Astrocyte of the hippocampus (primary cell): ENCODE measurements at regions not wholly inside any gene's neighbourhood (a gene's known extent, or its start where the extent isn't known, plus 50 kb on each side); places are given as distances from the start of the nearest gene placed in this dataset.

Experiments used
- DNase-seq: peaks from one replicate; pipeline ENCODE4 v3.0.0; 2011; ENCODE audit warnings: low read depth, low spot score

DNA sequence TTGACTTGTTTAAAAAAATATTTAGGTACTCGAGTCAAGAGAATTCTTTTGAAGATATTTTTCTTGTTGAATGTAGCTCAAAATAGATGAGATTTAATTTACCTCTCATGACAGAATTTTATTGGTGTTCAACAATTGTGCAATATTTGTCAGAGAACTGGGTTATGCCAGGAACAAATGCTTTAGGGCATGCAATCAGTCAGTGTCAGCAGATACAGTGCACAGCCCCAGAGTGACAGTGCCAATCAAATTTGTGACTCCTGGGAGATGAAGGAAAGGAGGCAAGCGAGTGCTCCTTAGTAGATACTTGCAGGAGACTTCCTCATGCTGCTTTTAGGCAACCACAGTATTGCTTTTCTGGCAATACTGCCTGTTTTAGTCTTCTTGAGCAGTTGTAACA, 81.2 kb upstream of the DSEL start:
- no peak for DNase-seq

DNA sequence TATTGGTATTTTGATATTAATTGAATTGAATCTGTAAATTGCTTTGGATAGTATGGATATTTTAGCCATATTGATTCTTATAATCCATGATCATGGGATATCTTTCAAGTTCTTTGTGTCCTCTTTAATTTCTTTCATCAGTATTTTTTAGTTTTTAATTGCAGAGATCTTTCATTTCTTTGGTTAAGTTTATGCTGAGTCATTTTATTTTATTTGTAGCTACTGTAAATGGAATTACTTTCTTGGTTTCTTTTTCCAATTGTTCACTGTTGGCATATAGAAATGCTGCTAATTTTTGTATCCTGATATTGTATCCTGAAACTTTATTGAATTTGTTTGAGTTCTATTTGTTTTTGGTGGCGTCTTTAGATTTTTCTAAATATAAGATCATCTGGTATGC, 79.5 kb upstream of the DSEL start:
- no peak for DNase-seq

DNA sequence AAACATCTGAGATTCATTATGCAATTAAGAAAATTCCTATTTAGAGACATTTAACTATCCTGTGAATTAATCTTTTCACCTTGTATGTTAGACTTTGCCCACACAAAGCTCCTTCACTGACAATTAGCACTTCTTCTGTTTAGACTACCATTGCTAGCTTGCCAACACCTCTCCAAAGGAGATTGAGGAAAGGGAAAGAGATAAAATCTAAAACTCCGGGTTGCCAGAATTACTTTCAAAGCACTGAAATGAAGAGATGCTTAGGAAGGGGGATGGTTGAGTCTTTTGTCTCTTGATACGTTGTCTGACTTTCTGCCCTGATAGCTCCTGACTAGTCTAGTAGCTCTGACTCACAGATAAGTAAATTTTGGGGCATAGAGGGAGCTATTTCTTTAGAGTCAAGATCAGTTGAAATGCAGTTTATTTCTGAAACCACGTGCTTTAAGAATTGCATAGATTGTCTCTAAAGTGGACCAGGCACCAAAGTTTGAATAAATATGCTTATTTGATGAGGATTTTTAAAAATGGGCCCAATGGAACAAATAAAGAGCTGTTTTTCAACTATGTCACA, 74.1 kb upstream of the DSEL start:
- no peak for DNase-seq

DNA sequence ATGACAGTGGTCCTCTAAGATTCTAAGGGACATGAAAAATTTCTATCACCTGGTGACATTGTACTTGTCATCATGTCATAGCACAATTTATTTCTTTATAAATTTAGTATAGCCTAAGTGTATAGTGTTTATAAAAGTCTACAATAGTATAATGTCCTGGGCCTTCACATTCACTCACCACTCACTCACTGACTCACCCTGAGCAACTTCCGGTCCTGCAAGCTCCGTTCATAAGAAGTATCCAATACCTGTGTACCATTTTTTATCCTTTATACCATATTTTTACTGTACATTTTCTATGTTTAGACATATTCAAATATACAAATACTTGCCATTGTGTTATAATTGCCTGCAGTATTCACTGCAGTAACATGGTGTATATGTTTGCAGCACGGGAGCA, 72.8 kb upstream of the DSEL start:
- DNase-seq, result no peak

DNA sequence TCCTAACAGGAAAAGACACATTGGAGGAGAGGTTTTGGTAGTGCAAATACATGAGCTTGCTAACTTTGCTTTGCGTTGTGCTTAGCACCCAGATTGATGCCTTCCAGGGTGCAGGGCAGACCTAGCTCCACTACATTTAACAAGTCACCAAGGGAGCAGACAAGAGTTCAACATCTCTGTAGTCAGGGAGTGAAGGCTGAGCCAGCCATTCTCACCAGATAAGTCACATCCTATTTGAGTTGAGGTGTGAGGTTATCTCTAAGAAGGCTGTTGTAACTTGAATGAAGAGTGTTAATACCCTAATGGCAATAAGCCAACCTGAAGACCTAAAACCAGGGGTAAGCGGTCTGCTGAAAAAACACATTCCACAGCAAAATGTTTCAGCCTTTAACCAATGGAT, 69.6 kb upstream of the DSEL start:
- no peak for DNase-seq

DNA sequence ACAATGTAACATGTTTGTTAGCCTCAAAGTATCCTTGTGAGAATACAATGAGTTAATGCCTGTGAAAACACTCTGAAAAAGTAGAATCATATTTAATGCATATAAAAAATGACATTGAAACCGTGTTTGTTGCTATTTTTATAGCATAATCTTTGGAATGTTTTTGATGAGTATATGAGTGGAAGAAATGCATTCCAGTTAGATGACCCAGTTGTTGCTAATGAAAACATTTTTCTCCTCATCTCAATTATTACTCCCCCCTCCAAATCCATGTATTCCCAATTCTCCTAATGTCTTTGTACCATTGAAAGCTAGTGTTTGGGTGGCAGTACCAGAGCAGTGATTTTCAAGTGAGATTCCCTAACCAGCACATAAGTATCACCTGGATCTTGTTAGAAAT, 67.1 kb upstream of the DSEL start:
- DNase-seq, result no peak

DNA sequence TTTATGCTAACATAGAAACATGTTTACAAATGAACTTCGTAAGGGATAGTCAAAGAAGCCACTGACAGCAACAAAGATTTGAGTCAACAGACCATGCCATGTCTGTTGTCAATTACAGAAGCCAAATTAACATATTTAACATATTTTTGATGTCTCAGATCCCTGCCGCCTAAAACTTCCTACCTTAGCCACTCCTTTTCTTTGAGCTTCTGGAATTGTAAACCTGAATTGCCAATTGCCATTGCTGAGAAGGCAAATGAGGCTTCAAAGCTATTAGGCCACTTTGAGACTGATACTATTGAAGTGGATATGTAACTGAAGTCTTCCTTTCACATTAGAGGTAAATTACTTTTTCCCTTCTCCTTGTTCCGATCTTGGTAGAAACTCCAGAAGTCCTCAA, 66.0 kb upstream of the DSEL start:
- DNase-seq, result no peak

DNA sequence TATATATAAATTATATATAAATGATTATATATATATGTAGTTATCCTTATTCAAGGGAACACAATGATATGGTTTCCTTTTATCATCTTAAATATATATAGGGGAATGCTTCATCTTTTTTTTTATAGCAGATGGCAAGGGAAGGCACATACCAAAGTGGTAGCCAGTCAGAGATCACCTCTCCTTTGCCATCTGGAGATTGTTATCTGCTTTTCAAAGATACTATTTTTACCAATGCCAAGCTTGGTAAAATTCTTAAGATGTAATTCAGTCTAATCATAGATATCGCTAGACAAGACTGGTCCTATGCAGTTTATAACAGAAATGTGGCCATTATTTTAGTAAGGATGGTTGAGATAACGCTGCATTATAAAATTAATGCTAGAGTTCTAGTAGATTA, 64.7 kb upstream of the DSEL start:
- DNase-seq, result no peak

DNA sequence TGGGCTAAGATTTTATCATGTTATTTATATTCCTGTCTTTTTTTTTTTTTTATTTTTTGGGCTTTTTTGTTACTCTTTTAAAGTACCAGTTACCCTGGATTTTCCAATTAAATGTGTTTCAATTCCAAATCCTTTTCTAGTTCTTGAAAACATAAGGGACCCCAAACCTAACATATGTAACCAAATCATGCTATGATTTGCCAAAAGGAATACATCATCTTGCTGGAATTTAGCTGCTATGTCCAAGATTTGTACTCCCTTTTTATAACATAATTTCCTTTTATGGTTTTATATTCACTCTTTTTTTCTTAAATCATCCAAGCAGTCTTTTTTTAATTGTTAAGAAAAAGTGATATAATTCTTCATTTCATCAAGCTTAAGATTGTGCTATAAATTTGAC, 60.9 kb upstream of the DSEL start:
- no peak for DNase-seq

DNA sequence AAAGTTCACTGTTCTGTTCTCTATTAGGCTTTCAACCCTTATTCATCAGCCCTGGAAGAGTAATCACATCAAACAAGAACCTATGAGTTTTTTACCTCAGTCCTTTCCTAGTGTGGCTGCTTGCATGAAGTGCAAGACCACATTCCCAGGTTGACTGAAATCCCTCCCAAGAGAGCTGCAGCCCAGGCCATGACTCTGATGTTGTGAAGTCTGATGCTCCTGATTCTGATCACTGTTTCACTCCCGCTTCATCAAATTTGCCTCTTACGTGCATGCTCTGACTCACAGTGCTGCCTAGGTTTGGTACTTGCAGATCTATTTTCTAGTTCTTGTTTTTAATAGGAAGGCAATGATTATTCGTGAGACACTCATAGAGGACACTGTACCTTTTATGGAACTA, 58.2 kb upstream of the DSEL start:
- no peak for DNase-seq

DNA sequence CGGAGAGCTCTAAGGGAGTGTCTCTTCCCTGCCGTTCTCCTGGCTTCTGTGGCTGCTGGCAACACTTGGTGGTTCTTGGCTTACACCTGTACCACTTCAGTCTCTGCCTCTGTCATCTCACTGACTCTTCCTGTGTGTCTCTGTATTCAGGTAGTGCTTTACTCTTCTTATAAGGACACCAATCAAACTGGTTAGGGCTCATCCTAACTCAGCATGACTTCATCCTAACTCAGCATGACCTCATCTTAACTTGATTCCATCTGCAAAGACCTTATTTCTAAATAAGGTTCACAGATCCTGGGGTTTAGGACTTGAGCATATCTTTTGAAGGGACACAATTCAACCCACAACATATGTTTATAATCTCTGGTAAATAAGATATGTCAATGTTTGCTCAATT, 51.6 kb upstream of the DSEL start:
- no peak for DNase-seq
